GM19193 (cell line): ENCODE measurements at regions not wholly inside any gene's neighbourhood (a gene's known extent, or its start where the extent isn't known, plus 50 kb on each side); places are given as distances from the start of the nearest gene placed in this dataset.

Source experiments
- POLR2A ChIP-seq: IDR thresholded peaks from 4 replicates; pipeline ENCODE4 v1.6.1; 2011; ENCODE audit not compliant: insufficient read depth, insufficient read length; ENCODE audit errors: extremely low read depth

- TF ChIP-seq POLR2A, result no peak
Measured at GRCh38 chr1:101455166-101455565, 218.3 kb downstream of the S1PR1 start.

- no peak for TF ChIP-seq POLR2A
Measured at GRCh38 chr1:101460739-101461138, 223.9 kb downstream of the S1PR1 start.

GRCh38 chr1:101463195-101463594 lies 226.4 kb downstream of the S1PR1 start:
- no peak for TF ChIP-seq POLR2A

- no peak for TF ChIP-seq POLR2A
Measured at GRCh38 chr1:101465941-101466340, 229.1 kb downstream of the S1PR1 start.

- no peak for TF ChIP-seq POLR2A
Measured at GRCh38 chr1:101474039-101474665, 237.3 kb downstream of the S1PR1 start.

- TF ChIP-seq POLR2A, result no peak
Measured at GRCh38 chr1:101476541-101476940, 239.7 kb downstream of the S1PR1 start.

- no peak for TF ChIP-seq POLR2A
Measured at GRCh38 chr1:101479945-101480344, 243.1 kb downstream of the S1PR1 start.

- TF ChIP-seq POLR2A, result no peak
Measured at GRCh38 chr1:101482306-101482705, 245.5 kb downstream of the S1PR1 start.

GRCh38 chr1:101483982-101484688 lies 247.3 kb downstream of the S1PR1 start:
- TF ChIP-seq POLR2A, result no peak

- no peak for TF ChIP-seq POLR2A
Measured at GRCh38 chr1:101484689-101485338, 248.0 kb downstream of the S1PR1 start.

- no peak for TF ChIP-seq POLR2A
Measured at GRCh38 chr1:101485712-101486111, 248.9 kb downstream of the S1PR1 start.

- TF ChIP-seq POLR2A, result no peak
Measured at GRCh38 chr1:101496109-101496508, 259.3 kb downstream of the S1PR1 start.

- TF ChIP-seq POLR2A, result no peak
Measured at GRCh38 chr1:101497881-101498559, 261.2 kb downstream of the S1PR1 start.

GRCh38 chr1:101506541-101507164 lies 269.8 kb downstream of the S1PR1 start:
- no peak for TF ChIP-seq POLR2A

- no peak for TF ChIP-seq POLR2A
Measured at GRCh38 chr1:101507547-101507971, 270.7 kb downstream of the S1PR1 start.

- TF ChIP-seq POLR2A, result no peak
Measured at GRCh38 chr1:101508913-101509312, 272.1 kb downstream of the S1PR1 start.

- TF ChIP-seq POLR2A, result no peak
Measured at GRCh38 chr1:101509370-101509769, 272.6 kb downstream of the S1PR1 start.
